Suppressor macrophage treated with lipopolysaccharide for 4 hours (primary cell): ENCODE measurements at regions not wholly inside any gene's neighbourhood (a gene's known extent, or its start where the extent isn't known, plus 50 kb on each side); places are given as distances from the start of the nearest gene placed in this dataset.
"Not testable (repeated sequence)": the region's sequence is repeated elsewhere in the genome, so short reads cannot be mapped to it uniquely, and the experiment has no call there.

Experiments used
- DNase-seq: peaks from one replicate; pipeline ENCODE4 v3.0.0-alpha.2; 2020

DNA sequence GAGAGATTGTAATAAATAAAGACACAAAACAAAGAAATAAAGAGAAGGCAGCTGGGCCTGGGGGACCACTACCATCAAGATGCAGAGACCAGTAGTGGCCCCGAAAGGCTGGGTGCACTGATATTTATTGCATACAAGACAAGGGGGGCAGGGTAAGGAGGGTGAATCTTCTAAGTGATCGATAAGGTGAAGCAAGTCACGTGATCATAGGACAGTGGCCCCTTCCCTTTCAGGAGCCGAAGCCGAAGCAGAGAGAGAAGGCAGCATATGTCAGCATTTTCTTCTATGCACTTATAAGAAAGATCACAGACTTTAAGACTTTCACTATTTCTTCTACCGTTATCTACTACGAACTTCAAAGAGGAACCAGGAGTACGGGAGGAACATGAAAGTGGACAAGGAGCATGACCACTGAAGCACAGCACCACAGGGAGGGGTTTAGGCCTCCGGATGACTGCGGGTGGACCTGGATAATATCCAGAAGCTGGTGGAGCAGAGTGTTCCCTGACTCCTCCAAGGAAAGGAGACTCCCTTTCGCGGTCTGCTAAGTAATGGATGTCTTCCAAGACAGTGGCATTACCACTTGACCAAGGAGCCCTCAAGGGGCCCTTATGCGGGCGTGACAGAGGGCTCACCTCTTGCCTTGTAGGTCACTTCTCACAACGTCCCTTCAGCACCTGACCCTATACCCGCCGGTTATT is 126.4 kb downstream of the RBM46 start:
- DNase-seq = not testable (repeated sequence)

DNA sequence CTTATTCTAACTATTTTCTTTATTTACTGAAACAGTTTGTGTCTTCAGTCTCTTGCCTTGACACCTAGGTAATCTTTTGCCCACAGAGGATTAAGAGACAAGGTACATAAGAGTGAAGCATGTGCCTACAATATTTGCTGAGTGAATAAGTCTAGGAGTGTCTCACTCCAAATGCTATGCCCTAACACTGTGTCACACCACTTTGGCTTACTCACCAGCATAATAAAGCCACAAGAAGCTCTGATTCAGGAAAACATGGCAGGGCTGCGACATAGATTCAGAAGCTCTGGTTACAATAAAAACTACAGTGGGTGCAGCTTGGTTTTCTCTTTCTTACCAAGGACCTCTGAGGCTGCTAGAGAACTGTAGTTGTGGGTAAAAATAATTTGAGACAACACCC is 127.1 kb downstream of the RBM46 start:
- DNase-seq = no peak

DNA sequence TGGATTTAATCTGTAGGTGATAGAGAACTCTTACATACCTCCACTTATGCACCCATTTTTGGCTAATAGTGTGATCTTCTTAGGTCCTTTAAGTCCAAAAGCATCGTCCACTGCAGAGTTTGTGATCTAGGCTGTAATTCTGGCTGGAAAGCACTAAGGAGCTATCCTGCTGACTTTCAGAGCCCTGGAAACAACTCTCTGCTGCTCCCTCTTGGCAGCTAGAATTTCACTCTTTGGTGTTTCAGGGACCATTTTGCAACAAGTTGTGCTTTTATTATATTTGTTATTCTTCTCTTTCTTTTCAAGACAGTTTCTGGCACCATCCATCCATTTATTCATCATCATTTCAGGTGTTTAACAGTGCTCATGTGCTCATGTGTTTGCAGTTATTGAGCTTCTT is 130.0 kb downstream of the RBM46 start:
- no peak for DNase-seq

DNA sequence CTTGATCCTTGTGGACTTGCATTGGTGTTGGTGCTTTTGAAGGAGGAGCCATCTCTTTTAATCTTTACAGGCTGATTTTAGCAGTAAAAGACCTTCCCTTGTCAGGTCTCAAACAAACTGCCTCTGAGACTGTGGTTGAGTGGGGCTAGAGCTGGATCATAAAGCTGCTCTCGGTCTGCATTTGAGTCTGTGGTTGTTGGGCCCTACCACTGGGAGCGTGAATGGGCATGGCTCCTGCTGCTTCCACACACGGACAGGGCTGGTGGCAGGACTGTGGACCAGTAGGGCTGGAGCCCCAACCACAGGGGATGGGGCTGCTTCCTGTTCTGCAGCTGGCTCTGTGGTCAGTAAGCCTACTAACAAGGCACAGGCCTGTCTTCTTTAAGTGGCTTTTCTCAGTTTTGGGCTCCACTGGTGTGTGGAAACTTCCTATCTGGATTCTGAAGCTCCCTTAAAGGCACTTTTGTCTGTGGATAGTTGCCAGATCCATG is 130.6 kb downstream of the RBM46 start:
- no peak for DNase-seq

DNA sequence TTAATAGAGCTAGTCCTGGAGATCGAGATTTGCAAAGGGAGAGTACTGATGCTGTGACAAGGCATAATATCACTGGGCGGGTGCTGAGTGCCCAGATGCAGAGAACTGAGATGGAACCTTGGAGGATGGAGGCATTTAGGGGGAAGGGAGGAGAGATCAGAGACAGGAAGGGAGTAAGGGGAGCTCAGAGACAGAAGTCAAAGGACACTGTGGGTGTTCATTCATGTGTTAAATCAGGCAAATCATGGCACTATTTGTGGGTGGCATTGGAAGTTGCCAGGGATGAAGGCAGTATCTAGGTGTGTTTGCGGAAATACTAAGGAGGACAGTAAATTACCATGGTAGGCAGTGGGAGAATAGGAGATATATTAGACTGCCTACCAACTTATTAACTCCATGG is 135.0 kb downstream of the RBM46 start:
- DNase-seq = no peak

DNA sequence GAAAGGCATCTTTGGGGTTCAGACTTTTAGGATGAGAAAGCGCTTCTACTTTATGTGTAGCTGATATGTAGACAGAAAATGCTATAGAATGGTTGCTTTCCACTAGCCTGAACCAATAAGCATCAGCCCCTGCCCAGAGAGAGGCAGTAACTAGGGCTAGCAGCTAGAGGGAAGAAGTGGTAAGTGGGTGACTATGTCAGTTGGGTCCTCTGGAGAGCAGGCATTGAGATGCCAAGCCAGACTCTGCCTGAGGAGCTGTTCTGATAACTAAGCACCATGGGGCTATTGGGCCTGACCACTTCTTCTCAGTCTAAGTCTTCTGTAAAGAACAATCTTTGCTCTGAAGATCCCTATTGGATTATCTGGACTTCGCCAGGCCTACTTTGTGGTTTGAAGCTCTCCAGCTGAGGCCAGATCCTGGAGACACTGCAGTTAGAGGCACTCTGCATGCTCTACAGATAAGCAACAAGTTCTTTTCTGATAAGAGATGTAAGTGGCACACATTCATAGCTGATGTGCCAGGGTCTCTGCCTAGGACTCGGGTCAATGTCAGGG is 146.1 kb downstream of the RBM46 start:
- DNase-seq = no peak

DNA sequence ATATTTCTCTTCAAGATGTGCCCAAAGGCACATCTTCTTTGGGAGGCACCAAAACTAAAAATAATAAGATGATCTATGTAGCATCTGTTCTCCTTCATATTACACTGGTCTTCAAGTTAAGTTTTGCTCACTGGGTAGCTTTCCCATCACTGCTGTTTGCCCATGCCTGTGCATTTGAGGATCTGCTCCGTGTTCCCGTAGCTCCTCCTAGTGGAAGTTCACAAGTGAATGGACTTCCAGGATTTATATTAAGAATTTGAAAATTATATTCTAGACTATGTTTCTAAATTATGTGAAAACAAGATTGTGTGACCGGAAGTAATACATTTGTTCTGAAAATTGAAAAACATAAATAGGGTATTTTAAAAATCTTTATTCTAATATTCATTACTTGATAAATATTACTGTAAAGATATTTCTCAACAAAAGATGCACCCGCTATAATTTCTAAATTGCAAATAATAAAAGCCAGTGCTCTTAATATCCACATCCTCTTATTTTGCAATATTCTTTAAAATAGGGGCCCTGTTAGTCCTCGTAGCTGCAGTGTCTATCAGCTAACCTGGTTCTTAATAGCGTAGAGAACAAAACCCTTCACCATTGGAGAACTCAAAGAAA is 147.7 kb downstream of the RBM46 start:
- peak; percentile 1 for DNase-seq

DNA sequence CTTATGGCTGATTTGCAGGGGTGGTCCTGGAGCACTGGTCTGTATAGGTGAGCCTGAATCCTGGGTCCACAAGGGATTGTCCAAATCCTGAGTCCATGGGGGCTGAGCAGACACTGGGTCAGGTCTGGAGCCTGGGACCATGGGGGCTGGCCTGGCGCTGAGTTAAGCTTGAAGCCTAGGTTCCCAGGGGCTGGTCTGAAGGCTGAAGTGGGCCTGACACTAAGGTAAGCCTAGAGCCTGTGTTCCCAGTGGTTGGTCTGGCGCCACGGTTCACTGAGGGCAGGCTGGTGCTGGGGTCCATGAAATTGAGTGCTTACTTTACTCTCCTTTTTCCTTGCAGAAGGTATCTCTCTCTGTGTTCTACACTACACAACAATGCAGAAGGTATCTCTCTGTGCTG is 155.8 kb downstream of the RBM46 start:
- no peak for DNase-seq

DNA sequence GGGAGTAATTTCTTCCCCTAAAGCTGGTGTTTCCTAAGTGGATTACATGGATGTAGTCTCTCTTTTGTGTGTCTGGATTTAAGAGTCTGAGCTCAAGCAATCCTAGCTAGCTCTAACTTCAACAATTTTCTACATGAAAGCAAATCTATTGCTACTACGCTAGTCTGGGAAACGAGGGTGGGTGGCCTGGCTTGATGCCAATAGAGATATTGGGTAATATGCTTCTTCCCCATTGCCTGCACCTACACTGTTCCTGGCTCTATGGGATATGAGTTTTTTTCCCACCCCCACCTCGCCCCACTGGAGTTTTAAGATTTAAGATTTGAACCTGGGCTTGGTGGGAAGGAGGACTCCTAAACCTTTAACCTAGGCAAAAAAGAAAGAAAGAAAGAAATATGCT is 158.8 kb downstream of the RBM46 start:
- DNase-seq = no peak

DNA sequence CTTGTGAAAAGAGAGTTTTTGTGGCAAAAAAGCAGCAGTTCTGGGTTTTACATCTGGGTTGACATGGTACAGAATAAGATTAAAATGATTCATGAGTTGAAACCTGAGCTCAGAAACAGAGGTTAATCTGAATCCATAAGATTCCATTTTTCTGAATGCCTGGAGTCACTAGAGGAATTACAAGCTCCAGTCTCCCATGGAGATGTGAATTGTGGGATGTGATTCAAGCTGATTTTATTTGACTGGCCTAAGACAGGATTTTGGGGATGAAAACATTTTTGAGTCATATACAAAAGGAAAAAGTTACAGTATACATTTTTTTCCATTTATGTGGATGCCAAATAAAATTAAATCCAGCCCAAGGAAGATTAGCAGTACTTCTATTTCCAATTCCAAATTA is 161.1 kb downstream of the RBM46 start:
- no peak for DNase-seq

DNA sequence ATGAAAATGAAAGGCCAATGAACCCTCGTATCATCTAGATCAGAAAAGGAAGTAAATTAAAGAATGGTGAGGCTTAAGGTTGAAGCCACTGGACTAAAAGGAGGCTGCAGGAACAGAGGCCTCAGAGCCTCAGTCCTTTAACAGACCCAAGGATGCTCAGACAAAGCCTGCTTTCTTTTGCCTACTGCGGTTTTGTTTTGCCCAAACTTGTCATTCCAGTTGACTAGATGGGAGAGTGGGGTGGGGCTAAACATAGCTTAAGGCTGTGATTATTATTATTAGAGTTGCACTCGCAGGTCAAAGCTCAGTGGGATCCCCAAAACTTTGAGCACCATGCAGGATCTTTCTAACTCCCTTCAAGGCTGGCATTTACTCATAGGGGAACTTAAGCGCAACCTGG is 163.9 kb downstream of the RBM46 start:
- no peak for DNase-seq

DNA sequence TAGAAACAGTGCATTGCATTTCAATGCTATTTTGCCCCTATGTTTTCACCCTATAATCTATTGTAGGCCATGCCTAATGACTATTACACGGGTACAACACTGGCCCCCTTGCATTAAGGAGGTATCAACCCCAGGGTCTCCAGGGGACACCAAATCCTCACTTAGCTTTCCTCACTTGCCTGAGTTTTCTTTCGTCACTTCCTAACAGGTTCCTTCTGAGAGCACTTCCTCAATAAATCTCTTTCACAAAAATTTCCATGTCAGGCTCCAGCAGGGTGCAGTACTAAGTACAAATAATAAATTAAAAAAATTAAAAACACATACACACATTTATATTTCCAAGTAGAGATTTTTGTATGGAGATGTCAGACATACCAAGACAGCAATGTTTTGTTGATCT is 165.0 kb downstream of the RBM46 start:
- DNase-seq = no peak

DNA sequence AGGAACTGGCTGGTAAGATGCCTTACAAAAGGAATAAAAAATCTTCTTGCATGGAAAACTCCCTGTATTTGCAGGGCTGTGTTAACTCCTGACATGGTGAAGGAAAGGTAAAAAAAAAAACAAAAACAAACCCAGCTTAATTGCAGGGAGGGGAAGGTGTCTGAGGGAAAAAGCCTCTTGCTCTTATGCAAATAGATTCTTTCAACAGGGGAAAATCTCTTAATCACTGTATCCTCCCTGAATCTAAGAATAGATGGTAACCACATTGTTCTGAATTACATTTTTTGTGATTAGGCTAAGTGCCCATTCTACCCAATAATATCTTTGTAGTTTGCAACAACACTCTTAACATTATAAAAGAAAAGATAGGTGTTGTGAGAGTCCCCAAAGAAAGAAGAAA is 172.6 kb downstream of the RBM46 start:
- DNase-seq = no peak

DNA sequence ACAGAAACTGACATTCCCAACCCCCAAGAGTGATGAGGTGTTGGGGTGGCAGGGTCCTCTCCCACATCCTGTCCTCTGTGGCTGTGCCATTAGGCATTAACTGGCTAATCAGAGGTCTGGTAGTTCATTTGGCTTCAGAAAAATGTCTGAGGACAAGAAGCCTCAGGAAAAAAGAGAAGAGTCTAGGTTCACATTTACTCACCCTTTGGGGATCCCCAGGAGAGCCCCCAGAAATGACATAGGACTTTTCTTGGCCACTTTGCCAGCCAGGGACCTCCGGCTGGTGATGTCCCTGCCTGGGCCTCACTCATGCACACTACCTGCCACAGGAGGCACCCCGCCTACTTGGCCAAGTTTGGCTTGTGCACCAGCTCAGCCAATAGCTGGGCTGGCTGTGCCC is 173.0 kb downstream of the RBM46 start:
- DNase-seq = no peak

DNA sequence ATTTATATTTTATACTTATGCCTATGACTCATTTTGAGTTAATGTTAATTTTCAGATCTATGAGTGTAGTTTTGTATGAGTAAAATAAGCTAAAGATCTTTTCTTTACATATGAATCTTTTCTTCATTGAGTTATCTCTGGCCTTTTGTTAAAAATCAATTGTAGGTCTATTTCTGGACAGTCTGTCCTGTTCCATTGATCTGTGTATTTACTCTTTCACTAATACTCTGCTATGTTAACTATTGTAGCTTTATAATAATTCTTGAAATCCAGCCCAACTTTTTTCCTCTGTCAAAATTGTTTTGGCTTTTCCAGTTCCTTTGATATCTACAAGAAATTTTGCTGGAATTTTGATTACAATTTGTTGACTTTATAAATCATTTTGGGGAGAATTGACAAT is 177.0 kb downstream of the RBM46 start:
- DNase-seq = no peak

DNA sequence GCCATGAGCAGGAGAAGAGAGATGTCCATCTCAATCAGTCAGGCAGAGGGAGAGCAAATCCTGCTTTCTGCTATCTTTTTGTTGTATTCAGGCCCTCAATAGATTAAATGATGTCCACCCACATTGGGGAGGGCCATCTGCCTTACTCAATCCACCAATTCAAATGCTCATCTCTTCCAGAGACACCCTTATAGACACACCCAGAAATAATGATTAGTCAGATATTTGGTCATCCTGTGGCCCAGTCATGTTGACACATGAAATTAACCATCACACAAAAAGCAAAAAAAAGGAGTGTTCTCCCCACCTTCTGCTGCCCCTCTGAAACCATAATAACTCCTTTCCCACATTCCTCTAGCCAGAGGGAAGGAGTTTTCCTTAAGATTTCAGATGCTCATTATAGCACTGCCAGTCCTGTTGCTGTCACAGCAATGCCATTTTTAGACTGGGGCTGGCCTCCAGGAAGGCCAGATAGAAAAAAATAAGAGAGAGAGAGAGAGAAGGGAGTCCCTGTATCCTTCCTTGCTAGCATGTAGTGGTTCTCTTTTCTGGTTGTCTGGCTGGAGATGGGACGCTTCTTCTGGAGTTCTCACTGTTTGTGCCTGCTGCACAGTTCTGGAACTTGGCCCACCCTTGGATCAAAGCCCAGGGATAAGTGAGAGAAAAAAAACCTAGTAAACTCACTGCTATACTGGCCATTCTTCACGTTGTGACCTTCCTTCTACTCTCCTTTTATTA is 177.7 kb downstream of the RBM46 start:
- no peak for DNase-seq

DNA sequence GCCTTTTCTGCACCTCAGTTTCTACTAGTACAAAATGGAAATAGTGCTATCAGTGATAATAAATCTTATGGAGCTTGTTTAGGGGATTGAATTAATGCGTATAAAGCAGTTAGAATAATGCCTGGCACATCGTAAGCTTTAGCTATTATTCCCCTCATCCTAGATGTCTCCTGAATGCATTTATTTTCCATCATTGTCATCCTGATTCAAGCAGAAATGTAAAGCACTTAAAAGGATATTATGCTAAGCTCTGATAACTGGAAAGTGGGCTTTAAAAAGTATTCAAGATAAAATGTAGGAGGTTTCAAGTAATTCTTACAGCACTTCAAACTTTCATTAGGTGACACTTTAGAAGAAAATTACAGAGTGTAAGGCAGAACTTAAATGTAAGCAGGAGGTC is 178.7 kb downstream of the RBM46 start:
- DNase-seq = no peak

DNA sequence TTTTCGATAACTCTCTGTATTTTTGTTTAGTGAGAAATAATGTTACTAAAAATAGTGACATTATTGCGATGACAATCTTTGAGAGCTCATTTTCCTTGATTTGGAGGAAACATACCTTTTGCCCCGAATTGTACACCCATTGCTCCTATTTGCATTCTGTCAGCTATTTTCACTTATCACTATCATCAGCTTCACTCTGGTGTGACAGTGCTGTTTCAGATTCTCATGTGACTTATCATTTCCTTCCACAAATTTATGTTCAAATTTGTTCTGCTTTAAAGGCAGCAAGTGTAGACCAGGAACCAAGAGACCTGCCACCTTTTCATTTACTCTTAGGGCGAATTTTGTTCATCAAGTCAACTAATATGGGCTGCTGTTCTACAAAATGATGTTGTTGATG is 179.4 kb downstream of the RBM46 start:
- no peak for DNase-seq

DNA sequence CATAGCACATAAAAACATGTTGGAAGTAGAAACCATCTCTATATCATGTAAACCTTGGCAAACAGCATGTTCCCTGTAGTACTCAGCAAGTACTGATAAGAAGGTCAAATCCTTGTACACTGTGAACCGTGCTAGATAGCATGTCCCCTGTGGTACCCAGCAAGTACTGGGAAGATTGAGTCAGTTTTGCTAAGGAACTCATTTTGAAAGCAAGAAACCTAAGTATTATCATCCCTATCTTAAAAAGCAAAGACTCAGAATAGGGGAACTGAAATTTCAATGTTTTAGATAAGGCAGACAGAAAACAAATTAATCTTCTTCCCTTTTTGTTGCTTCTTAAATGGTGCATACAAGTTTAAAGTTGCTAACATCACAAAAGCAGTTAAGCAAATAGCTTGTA is 180.2 kb downstream of the RBM46 start:
- no peak for DNase-seq

DNA sequence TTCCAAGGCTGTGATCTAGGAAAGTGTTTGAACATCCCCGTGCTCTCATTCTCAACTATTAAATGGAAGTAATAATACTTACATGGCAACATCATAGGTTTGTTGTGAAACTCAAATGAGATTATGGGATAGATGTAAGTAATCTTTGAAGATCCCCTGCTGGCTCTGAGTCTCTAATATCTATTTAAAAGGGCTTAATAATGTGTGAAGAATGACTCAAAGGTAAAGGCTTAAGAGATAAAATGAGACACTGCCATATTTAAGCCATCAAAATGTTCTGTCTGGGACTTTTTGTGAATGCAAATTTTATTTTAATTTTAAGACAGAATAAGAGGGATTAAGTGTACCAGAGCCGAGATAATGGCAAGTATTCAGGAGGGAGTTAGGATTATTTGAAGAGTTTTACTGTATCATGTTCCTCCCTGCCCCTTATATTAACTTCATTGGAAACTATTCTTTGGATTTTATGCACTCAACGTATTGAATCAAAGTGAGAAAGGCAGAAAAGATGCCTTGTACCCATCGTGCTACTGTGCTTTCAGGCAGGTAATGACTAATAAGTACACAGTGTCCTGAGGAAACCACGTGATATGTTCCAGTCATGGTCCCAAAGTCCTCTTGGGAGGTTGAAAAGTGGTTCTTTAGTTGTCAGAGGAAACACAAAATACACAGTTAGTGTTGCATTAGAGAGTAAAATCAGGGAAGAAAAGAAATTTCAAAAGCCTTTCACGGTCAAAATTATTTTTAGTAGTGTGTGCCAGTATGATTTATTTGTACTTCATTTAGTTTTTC is 192.4 kb downstream of the RBM46 start:
- no peak for DNase-seq

DNA sequence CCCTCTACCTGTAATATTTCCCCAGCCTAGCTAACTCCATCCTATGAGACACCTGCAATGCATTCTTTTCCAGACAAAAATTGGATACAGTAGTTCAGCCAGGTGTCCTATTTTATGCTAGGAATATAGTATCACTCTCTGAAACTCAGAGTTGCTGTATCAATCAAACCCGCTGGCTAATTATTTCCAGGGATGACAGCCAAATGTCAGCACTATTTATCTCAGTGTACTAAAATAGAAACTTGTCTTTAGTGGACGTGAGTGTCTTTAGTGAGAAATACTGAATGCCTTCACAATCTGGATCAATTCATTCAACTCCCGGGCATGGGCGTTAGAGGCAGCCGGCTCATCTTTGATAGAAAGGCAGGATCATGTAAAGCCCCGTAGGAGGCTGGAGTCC is 196.2 kb downstream of the RBM46 start:
- no peak for DNase-seq

DNA sequence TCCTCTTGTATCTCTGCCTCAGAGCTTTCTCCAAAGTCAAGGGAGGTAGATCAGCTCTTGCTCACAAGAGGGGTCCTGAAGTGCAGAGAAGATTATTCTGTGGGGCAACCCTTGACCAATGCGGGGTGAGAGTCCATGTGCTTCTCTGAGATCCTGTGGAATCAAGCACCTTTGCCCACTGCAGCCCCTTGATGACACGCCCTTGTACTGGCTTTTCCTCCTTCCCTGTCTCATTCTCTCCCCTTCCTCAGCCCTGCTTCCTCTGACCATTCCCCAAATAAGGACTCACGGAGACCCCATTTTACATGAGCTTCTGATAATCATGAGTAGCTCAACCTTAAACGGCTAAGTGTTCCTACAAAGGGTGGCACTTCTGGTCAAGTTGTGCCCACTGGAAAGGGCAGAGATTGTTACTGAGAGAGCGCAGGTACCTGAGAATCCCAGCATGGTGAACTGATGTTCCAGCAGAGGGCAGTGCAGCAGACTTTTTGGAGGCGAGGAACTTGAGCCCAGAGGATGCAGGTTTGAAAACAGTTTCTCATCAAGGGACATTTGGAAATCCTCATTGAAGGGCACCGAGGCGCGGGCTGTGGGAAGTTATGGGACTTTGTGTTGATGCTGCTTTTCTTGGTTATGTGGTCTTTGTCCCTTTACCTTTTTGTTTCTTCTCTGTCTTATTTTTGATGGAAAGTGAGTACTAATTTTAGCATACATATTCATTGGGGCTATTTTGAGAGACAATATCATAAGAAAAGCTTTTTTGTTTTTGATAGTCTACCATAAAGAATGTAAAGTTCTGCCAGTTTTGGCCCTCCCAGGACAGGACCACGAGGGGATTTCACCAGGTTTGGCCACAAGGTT is 201.3 kb downstream of the RBM46 start:
- peak; percentile 28 for DNase-seq
